GM12872 (cell line): ENCODE measurements at regions not wholly inside any gene's neighbourhood (a gene's known extent, or its start where the extent isn't known, plus 50 kb on each side); places are given as distances from the start of the nearest gene placed in this dataset.

ENCODE experiments used
- TF ChIP-seq, protein P1 (sequence below): IDR thresholded peaks from 3 replicates; pipeline ENCODE4 v1.5.1; 2011; ENCODE audit warnings: low read depth, mild to moderate bottlenecking, low read length, moderate library complexity; ENCODE audit not compliant: insufficient read depth

DNA sequence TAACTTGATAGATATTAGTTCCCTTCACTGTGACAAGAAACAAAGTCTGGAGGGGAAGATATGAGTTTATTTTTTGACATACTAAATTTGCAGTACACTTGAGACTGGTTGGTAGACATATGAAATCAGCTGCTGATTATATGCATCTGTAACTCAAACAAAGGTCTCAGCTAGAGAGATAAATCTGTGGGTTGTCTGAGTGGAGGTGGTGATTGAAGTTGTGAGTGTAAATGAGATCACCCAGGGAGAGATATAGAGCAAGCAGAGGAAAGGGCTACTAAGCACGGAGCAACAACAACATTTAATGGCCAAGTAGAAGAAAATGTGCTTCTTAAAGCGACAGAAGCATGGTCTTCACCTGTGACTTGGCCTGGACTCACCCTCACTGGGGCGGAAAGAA is 173.2 kb upstream of the EYA4 start:
- TF ChIP-seq, protein P1, sequence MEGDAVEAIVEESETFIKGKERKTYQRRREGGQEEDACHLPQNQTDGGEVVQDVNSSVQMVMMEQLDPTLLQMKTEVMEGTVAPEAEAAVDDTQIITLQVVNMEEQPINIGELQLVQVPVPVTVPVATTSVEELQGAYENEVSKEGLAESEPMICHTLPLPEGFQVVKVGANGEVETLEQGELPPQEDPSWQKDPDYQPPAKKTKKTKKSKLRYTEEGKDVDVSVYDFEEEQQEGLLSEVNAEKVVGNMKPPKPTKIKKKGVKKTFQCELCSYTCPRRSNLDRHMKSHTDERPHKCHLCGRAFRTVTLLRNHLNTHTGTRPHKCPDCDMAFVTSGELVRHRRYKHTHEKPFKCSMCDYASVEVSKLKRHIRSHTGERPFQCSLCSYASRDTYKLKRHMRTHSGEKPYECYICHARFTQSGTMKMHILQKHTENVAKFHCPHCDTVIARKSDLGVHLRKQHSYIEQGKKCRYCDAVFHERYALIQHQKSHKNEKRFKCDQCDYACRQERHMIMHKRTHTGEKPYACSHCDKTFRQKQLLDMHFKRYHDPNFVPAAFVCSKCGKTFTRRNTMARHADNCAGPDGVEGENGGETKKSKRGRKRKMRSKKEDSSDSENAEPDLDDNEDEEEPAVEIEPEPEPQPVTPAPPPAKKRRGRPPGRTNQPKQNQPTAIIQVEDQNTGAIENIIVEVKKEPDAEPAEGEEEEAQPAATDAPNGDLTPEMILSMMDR = no peak

DNA sequence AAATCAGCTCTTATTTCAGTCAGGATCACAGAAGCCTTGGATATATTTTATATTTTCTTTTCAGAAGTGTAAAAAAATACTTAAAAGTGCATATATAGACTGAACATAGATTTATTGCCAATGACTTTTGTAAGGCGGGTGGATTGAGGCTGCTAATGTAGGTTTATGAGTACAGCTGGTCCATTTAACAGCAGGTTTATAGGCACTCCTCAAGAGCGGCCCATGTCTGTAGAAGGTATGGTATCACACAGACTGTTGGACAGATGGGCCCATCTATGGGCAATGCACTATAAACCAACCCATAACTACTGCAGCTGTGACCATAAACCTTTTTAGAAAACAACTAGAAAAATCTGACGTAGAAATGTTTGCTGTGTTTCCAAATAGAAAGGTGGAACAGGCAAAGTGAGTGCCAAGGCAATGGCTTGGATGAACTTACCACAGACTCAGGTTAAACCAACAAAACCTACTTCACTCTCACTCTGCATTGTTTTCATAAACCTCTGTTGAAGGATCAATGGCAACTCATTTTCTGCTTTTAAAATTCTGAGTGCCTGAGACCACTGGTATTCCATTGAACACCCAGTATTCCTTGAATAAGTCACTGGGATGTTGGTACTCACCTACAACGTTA is 170.6 kb upstream of the EYA4 start:
- TF ChIP-seq, protein P1 = no peak

DNA sequence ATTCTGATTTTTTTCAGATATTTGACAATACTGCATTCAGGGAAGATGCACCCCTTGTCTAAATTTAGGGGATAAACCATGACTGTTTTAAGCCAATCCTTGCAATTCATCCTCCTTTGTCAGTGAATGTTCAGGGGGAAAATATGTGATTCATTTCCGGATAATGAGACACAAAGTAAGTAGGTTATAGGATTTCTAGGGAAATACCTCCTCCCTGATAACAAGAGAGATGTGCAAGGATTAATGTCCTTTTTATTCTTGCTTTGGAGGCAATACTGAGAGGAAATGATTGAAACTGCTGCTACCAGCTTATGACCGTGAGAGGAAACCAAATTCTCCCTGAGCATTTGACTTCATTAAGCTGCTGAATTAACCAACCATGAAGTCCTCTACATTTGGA is 161.3 kb upstream of the EYA4 start:
- TF ChIP-seq, protein P1 = no peak

DNA sequence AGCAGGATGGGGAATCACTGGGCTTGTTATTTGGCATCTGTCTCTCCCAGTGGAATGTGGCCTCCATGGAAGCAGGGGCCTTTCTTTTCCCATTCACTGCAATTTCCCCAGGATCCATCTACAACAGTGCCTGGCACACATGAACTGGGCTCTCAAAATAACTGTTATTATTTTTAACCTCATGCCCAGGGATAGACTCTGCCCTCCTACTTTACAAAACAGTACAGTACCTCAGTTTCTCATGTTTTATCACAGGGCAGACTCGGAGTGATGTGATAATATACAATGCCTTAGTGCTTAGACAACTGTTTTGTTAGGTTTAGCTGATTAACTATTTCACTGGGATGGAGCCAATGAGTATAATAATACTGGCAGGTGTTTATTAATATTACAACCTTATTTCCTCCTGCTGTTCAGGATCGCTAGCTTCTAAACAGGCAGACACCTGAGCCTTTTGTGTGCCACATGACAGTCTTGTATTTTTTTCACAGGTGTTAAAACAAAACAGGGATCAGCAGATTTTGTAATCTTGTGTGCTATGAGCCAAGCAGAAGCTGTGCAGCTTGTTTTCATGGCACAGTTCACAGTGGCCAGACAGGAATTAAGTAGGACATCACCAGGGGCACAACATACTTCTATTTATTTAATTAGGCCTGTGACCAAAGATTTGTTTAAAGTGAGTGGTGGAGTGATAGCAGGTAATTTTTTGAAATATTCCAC is 157.7 kb upstream of the EYA4 start:
- TF ChIP-seq, protein P1 = no peak

DNA sequence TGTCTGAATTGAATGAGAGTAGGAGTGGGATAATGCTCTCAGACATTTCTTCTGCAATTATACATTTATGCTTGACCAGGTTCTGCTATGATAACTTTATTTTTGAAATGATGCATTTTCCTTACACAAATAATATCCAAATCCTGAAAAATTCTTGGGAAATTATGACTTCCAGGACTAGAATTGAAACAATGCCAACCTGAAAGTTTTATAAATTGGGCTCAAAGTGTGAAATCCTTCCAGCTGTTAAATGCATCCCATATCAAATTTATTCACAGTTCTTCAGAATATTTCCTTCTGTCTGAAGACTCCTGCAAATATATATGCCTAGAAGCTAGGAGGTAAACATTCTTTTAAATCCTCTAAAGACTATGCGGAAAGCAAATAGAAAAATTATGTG is 155.7 kb upstream of the EYA4 start:
- TF ChIP-seq, protein P1 = no peak

DNA sequence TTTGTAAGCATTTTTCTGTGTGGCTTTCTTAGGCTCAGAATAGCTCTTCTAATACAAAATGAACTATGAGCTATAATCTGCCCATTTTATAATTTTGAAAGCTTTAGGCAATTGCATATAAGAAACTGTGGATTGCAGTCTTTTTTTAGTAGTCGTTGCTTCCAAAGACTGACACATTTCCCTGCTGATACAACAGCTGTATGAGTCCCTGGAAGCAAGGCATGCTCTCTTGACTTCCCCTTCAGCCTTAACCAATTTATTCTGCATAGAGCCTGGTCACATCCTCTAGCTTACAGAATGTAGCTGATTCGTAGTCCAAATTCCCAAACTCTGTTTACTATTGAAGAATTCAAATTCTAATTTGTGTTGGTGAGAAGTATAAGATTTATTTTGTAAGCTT is 155.3 kb upstream of the EYA4 start:
- TF ChIP-seq, protein P1 = no peak

DNA sequence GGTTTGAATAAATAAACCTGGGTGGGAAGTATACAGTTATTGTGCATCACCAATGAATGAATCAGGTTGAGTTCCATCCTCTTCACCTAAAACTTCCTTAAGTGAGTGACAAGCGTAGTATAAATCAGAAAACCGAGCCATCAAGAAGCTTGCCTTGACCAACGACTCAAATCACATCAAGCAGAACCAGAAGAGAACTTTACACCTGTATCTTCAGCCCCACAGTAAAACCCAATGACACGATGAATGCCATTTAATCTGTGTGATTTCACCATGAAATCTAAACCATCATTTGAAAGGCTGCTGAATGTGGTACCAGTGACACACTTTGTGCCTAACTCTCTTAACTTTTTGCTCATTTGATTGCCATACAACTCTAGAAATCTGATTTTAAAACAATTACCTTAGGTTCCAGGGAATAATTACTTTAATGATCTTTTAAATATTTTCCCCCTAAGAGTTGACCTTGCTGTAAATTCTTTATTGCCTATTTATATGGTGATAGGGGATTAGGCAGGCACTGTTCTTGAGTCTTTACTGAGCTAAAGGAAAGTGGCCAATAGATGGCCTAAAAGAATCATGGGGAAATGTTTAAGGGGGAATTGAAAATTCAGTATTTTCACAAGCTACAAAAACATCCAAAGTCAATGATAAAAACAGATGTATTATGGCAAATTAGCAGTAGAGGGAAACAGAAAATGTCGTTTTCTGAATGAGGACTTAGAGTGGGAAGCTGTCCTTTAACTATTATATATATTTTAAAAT is 152.0 kb upstream of the EYA4 start:
- TF ChIP-seq, protein P1 = no peak
